ENCODE measurements at regions not wholly inside any gene's neighbourhood (a gene's known extent, or its start where the extent isn't known, plus 50 kb on each side); places are given as distances from the start of the nearest gene placed in this dataset.

- 100% methylated on average over 5 of the region's 9 CpGs for WGBS (ENCODE audit: low lambda C conversion rate)
- H2AFZ ChIP-seq (ENCODE audit: low read length) = no peak overlapping the region
- H3K9ac ChIP-seq (ENCODE audit: insufficient read depth, low read depth, low read length) = no peak overlapping the region
- H3K36me3 ChIP-seq (replicated peaks in 1 of 2; ENCODE audit: control insufficient read depth in 1 of 2, insufficient read depth in 2 of 2, low read length in 2 of 2) = 0 out of 5 replicates have a peak, but pooled peaks cover 0 to 2% of the 10 kb centered on the region in 2 experiments
- H3K4me2 ChIP-seq (ENCODE audit: low read depth, low read length) = no peak overlapping the region
- no peaks in the 10 kb centered on the region for H3K27me3 ChIP-seq (ENCODE audit: control insufficient read depth in 1 of 2, insufficient read depth in 2 of 2, low read length in 2 of 2)
- intact Hi-C loops (cut with micrococcal nuclease; ENCODE audit: unreplicated experiment) = no loop called here
- H3K27ac ChIP-seq (ENCODE audit: extremely low read length, insufficient read depth, low read length) = no peak overlapping the region
- TF ChIP-seq, protein P1, sequence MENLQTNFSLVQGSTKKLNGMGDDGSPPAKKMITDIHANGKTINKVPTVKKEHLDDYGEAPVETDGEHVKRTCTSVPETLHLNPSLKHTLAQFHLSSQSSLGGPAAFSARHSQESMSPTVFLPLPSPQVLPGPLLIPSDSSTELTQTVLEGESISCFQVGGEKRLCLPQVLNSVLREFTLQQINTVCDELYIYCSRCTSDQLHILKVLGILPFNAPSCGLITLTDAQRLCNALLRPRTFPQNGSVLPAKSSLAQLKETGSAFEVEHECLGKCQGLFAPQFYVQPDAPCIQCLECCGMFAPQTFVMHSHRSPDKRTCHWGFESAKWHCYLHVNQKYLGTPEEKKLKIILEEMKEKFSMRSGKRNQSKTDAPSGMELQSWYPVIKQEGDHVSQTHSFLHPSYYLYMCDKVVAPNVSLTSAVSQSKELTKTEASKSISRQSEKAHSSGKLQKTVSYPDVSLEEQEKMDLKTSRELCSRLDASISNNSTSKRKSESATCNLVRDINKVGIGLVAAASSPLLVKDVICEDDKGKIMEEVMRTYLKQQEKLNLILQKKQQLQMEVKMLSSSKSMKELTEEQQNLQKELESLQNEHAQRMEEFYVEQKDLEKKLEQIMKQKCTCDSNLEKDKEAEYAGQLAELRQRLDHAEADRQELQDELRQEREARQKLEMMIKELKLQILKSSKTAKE (CRISPR knock-in tag; IDR thresholded peaks at IDR 0.05; ENCODE audit: borderline replicate concordance) = no peak
- TF ChIP-seq SP2 (CRISPR knock-in tag; IDR thresholded peaks at IDR 0.05) (no peak), MXD3 (CRISPR knock-in tag; IDR thresholded peaks at IDR 0.05) (no peak), HDAC2 (CRISPR knock-in tag; IDR thresholded peaks at IDR 0.05) (no peak), ZNF362 (CRISPR knock-in tag; IDR thresholded peaks at IDR 0.05; ENCODE audit: borderline replicate concordance) (no peak), GFI1 (CRISPR knock-in tag; IDR thresholded peaks at IDR 0.05; ENCODE audit: borderline replicate concordance) (no peak)
- in situ Hi-C loops (cut with HindIII; ENCODE audit: extremely low pct_ligation_motif_present, low pct_unique_long_range_greater_than_20kb) = no loop called here
- POLR2A ChIA-PET = no interaction called here
- no peak overlapping the region for H3K4me3 ChIP-seq (replicated peaks in 1 of 3; ENCODE audit: insufficient read depth in 1 of 3, low read depth in 2 of 3, low read length in 3 of 3)
- H3K4me1 ChIP-seq (ENCODE audit: insufficient read depth, low read length) = peaks cover 21% of the 10 kb centered on the region
- peaks cover 9% of the 10 kb centered on the region; the same call in 1 of the 2 replicates for H4K20me1 ChIP-seq (ENCODE audit: insufficient read depth, low read length)
- H3K79me2 ChIP-seq (ENCODE audit: insufficient read depth, low read length) = no peaks in the 10 kb centered on the region
- CTCF ChIA-PET (ENCODE audit: low intra/inter-chr PET ratio, low total read pairs) = no interaction called here
- ATAC-seq (no peak), DNase-seq (ENCODE audit: low spot score) (no peak), FAIRE-seq (no peak)
- no TSS peak for BruUV-seq (replicated peaks)
- H3K9me3 ChIP-seq (ENCODE audit: low read length) = no peaks in the 10 kb centered on the region
These were observed 231.7 kb downstream of the CTTN start for GRCh38 chr11:70630068-70630467.
